ENCODE measurements at regions not wholly inside any gene's neighbourhood (a gene's known extent, or its start where the extent isn't known, plus 50 kb on each side); places are given as distances from the start of the nearest gene placed in this dataset.
"Not testable (repeated sequence)": the region's sequence is repeated elsewhere in the genome, so short reads cannot be mapped to it uniquely, and the experiment has no call there.

DNA sequence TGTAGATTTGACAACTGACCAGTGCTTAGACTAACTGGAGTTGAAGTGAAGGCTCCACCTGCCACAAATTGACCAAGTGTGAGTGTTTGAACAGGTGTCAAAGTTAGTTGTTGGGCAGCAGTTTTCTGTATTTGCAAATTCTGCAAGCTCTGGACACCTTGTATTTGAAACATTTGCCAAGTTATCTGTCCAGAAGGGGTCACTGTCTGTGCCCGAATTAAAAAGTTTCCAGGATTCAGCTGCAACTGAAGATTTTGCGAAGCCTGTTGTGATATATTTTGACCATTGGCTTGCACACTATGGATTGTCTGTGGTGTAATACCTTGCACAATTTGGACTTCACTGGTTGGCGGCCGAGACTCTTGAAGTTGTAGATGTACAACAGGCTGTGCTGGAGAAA is 1690.7 kb downstream of the SLITRK5 start:
- DNase-seq (ENCODE audit: low spot score) = no peak

DNA sequence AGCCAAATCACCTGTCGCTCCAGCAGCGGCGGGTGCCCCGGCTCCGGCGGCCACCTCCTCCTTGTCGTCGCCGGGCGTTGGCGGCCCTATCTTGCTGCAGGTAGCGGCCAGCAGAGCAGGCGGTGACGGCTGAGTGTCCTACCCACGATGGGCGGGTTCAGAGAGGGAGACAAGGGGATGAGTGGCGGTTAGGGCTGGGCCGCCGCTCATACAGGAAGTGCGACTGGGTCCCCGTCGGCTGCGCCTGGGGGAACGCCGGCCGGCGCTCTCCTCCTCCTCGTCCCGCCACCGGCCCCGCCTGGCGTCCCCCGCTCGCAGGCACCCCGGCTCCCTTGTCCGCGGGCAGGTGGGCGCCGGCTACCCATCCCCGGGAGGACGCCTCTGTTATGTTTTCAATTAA is 1692.0 kb downstream of the SLITRK5 start:
- DNase-seq (ENCODE audit: low spot score) = no peak

DNA sequence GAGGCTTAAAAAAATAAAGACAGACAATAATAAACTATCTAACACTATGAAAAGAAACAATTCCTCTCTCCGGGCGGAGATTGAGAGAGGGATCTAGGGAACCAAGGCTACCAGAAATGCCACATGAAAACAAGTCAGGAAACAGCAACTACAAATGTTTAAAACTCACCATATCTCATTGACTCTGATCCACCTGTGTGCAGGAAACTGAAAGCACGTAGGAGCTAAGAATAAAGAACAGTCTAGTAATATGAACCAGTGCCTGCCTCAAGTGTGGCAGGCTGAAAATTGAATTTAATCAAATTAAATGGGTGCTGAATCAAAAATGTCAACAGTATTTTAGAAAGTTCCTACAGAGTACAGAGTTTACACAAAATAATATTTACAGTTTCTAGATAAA is 1701.0 kb downstream of the SLITRK5 start:
- DNase-seq (ENCODE audit: low spot score) = no peak

DNA sequence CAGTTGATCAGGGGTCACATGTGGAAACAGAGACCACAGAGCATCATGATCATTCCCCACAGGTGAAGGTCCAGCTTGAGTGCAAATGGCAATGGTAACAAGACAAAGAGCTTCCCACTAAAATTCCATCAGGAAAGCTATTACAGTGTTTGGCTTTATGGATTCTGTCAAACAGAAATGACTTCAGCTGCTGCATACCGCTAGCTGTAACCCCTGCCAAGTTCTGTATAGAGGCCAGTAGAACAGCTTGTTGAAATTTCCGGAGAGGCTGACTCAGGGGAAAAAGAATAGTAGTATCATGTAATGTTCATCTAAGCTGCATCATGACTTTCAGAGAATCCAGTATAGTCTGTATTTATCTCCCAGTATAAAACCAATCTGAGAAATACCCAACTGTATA is 1704.7 kb downstream of the SLITRK5 start:
- DNase-seq (ENCODE audit: low spot score) = no peak

DNA sequence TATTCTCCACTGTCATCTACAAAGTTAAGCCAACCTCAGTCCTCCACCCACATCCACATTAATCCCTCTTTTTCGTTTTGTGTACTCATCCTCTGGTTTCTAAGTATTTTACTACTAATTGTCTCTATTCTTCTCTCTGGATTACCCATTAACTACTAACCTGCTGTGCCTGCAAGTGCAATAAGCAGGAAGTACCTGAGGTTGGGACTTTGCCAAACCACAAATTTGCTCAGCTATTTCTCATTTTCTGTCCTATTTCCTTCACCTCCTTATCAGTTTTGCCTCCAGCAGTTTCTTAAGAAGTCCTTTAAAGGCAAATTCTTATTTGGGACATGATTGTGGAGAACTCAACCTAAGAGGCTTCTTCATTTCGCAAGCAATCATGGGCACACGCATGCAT is 1708.9 kb downstream of the SLITRK5 start:
- no peak for DNase-seq (ENCODE audit: low spot score)

DNA sequence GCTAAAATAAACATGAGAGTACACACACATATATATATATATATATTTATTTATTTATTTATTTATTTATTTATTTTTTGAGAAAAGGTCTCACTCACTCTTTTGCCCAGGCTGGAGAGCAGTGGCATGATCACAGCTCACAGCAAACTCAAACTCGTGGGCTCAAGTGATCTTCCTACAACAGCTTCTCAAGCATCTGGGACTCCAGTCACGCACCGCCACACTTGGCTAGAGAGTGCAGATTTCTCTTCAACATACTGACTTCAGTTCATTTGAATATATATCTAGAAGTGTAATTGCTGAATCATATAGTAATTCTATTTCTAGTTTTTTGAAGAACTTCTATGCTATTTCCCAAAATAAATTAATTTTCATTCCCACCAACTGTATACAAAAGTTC is 1711.8 kb downstream of the SLITRK5 start:
- DNase-seq (ENCODE audit: low spot score) = no peak

DNA sequence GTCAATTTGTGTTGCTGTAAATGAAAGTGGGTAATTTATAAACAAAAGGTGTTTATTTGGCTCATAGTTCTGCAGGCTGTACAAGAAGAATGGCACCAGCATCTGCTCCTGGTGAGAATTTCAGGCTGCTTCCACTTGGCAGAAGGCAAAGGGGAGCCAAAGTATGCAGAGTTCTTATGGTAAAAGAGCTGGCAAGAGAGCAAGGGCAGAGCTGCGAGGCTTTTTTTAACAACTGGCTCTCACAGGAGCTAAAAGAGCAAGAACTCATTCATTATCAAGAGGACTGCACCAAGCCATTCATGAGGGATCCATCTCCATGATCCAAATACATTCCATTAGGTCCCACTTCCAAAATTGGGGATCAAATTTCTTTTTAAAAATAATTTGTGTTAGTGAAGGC is 1712.7 kb downstream of the SLITRK5 start:
- no peak for DNase-seq (ENCODE audit: low spot score)

DNA sequence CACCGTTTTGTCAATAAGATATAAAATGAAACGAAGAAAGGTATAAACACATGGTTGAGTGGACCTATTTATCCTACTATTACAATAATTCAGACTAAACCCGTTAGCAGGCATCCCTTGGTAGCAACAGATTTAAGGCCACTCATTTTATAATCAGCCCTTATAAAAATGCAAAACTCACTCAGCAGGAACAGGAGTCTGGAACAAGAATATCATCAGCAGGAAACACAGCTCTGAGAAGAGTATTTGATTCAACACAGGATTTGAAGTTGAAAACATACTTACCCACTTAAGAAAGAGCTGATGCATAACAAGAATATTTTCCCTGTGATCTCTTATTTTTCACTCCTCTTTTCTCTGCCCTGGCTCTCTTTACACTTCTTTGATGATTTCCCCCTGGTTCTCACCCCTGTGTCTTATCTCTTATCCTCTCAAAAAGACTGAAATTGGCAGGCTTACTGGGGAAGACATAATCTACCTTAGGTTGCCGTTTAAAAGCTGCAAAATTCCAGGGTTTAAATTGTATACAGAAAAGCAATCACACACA is 1722.7 kb downstream of the SLITRK5 start:
- DNase-seq (ENCODE audit: low spot score) = no peak

DNA sequence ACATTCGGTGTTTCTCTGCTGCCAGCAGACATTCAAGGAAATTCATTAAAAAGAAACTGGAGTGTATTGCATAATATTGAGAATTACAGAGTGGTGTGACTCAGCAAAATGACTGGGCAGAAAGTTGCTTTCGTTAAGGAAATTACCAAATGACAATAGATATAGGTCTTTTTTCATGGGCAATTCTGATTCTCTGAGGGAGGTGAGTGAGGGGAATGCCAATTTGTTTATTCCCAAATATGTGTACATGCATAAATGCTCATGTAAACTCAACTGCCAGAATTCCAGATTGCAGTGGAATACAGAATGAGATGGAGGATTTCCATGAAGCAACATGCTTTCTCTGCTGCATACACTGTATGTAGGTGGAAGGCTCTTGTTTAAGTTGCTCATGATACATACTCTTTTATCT is 1730.1 kb downstream of the SLITRK5 start:
- no peak for DNase-seq (ENCODE audit: low spot score)

DNA sequence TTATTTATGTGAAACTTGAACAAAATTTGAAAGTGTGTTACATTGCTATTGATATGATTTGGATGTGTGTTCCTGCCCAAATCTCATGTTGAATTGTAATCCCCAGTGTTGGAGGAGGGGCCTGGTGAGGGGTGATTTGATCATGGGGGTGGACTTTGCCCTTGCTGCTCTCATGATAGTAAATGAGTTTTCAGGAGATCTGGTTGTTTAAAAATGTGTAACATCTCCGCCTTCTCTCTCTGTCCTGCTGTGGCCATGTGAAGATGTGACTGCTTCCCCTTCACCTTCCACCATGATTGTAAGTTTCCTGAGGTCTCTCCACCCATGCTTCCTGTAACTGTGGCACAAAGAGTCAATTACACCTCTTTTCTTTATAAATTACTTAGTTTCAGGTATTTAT is 1731.0 kb downstream of the SLITRK5 start:
- no peak for DNase-seq (ENCODE audit: low spot score)

DNA sequence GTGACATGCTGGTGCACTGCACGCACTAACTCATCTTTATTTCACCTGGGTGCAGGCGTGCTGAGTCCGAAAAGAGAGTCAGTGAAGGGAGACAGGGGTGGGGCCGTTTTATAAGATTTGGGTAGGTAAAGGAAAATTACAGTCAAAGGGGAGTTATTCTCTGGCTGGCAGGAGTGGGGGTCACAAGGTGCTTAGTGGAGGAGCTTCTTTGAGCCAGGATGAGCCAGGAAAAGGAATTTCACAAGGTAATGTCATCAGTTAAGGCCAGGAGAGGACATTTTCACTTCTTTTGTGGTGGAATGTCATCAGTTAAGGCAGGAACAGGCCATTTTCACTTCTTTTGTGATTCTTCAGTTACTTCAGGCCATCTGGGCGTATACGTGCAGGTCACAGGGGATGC is 1734.9 kb downstream of the SLITRK5 start:
- DNase-seq (ENCODE audit: low spot score) = not testable (repeated sequence)

DNA sequence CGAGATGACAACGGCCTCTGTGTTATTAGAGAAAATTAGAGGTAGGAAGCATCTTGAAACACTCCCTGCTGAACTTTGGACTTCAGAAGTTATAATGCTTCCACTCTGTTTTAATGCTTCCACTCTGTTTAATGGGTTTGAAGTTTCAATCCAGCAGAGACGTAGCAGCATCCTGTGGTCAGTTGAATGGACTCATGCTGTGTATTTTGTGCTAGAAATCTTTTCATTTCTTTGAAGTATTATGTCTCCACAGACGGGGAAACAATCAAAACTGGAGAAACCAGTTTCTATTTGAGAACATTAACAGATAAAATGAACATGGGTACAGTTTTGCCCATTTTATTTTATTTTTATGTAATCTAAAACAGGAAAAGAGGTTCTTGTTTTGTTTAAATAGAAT is 1736.2 kb downstream of the SLITRK5 start:
- no peak for DNase-seq (ENCODE audit: low spot score)

DNA sequence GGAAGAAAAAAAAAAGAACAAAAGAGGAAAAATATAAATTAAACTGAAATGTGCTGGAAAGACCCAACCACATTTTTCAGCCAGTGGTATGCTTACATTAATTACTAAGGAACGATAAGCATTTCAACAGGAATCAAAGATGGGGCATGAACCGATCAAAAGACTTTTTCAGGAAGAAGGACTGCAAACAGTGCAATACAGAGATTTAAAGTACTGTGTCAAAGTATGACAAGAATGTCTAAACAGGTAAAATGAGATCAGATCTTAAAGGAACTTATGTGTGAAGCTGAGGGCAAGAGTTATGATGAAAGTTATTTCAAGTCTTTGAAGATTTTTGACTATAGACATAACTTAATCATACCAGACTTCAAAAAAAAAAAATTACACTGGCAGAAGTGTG is 1761.8 kb downstream of the SLITRK5 start:
- DNase-seq (ENCODE audit: low spot score) = no peak

DNA sequence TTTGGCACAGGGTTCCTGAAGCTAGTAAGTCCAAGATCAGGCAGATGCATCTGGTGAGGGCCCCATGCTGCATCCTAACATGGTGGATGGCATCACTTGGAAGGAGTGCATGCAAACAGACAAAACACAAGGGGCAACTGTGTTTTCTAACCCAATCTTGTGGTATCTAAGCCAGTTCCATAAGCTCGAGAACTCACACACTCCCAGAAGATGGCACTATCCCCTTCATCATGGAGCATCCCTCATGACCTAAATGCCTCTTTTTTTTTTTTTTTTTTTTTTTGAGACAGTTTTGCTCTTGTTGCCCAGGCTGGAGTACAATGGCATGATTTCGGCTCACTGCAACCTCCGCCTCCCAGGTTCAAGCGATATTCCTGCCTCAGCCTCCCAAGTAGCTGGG is 1763.5 kb downstream of the SLITRK5 start:
- not testable (repeated sequence) for DNase-seq (ENCODE audit: low spot score)

DNA sequence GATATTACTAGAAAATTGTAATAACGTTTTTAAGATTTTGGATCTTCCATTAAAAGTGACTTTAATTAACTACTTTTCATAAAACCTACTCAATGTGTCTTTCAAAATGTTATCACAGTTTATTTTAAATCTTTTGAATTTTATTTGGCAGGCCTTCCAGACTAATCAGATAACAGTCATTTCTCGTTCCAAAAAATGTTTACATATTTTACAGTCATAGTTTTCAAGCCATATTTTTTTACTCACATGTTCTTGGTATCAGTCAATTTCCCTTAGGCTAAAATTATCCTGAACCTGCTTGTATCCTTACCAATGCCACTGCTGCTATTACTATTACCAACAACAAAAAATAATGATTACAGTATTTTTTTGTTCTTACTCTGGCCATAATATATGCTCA is 1783.5 kb downstream of the SLITRK5 start:
- no peak for DNase-seq (ENCODE audit: low spot score)

DNA sequence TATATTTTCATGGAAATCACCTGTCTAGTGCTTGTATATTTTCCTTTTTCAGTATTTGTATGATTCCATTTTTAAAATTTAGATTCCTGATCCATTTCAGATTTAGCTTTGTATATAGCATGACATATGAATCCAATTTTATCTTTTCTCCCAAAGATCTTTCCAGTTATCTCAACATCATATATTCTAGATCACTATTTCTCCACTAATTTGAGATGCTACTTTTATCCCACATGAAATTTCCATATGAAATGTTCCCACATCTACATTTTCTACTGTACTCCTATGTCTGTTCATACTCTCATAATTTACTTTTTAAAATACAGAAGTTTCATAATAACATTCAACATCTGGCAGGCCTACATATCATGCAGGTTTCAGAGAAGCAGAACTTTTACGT is 1784.1 kb downstream of the SLITRK5 start:
- DNase-seq (ENCODE audit: low spot score) = no peak

DNA sequence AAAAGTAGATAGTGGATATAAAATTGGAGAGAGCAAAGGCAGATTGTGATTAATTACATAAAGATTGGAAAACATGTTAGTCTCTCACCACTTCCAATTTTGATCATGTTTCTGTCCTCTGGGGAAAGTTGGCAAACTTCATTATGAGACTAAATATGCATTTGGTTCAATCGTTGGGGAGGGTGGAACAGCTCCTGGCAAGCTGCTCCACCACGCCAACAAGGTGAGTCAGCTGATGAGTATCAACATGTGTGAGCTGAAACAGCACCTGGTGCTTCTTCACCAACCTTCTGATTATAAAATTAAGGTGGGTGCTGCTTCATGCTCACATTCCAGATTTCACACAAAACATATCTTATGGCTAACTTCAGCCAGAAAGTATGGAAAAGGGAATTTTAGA is 1784.6 kb downstream of the SLITRK5 start:
- DNase-seq (ENCODE audit: low spot score) = no peak

DNA sequence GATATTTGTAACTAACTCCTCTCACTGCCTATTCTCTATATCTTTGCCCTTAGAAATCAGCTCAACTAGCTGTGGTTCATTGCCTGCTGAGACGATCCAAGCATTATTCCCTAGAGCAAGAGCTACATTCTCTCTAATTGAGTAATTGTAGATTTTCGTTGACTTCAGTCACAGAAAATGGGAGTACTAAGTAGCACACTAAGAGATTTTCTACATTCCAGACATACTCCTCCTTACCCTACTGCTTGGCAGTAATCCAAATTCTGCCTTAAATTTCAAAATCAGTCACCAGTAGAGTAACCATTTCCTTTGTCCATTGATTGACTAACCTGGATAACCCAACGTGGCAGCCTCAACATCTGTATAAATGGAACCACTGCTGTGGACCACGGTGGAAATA is 1786.8 kb downstream of the SLITRK5 start:
- DNase-seq (ENCODE audit: low spot score) = no peak

DNA sequence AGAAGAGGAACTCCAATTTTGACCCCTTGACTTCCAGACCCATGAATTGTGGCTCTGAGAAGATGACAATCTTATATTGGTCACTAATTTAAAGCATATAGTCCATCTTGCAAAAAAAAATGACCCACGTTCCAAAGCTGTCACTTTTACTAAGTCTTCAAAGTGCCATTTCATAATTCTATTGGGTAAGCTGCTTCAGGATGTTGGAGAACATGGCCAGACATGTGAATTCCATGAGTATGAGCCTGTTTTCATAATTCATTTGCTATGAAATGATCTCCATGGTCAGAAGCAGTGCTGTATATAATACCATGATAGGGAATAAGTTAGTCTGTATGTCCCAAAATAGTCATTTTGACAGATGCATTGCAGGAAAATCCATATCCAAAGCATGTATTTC is 1787.3 kb downstream of the SLITRK5 start:
- DNase-seq (ENCODE audit: low spot score) = no peak

DNA sequence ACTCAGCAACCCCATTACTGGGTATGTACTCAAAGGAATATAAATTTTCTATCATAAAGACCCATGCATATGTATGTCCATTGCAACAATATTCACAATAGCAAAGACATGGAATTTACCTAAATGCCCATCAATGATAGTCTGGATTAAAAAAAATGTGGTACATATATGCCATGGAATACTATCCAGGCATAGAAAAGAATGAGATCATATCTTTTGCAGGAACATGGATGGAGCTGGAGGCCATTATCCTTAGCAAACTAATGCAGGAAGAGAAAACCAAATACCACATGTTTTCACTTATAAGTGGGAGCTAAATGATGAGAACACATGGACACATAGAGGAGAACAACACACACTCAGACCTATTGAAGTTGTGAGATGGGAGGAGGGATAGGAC is 1789.7 kb downstream of the SLITRK5 start:
- not testable (repeated sequence) for DNase-seq (ENCODE audit: low spot score)

DNA sequence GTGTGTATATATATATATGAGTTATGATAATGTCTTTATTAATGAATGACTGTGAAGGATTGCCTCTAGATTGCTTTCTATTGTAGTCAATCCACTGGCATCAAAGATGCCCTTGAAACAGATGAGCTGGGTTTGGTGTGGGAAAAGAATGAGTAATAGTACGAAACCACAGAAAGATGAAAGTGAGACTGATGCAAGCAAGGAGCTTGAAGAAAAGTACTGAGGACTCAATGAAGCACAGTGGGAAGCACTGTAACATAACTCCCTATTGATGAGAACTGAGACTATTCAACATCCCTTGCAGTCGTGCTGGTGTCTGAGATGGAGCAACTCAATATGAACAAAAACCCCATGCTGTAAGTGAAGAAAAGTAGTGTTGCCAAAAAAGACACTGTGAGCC is 1794.2 kb downstream of the SLITRK5 start:
- no peak for DNase-seq (ENCODE audit: low spot score)

DNA sequence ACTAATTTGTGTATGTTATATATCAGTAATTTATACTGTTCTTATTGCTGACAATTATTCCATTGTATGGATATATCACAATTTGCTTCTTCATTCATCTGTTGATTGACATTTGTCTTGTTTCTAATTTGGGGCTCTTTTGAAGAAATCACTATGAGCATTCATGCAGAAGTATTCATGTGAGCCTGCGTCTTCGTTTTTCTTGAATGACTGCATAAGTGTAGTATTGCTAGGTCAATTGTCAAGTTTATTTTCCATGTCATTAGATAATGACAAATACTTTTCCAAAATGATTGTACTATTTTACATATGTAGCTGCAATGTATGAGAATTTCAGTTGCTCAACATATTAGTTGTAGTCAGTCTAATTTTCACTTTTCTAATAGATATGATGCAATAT is 1796.9 kb downstream of the SLITRK5 start:
- no peak for DNase-seq (ENCODE audit: low spot score)

DNA sequence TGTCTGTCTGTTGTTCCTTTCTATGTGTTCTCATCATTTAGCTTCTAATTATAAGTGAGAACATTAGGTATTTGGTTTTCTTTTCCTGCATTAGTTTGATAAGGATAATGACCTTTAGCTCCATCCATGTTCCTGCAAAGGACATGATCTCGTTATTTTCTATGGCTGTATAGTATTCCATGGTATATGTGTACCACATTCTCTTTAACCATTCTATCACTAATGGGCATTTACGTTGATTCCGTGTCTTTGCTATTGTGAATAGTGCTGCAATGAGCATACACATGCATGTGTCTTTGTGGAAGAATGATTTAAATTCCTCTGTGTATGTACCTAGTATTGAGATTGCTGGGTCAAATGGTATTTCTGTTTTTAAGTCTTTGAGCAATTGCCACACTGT is 1799.7 kb downstream of the SLITRK5 start:
- DNase-seq (ENCODE audit: low spot score) = no peak

DNA sequence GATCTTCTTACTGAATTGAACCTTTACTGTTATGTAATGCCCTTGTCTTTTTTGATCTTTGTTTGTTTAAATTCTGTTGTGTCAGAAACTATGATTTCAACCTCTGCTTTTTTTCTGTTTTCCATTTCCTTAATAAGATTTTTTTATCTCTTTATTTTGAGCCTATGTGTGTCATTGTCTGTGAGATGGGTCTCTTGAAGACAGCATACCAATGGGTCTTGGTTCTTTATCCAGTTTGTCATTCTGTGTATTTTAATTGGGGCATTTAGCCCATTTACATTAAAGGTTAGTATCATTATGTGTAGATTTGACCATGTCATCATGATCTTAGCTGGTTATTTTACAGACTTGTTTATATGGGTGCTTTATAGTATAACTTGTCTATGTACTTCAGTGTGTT is 1803.3 kb downstream of the SLITRK5 start:
- DNase-seq (ENCODE audit: low spot score) = no peak

DNA sequence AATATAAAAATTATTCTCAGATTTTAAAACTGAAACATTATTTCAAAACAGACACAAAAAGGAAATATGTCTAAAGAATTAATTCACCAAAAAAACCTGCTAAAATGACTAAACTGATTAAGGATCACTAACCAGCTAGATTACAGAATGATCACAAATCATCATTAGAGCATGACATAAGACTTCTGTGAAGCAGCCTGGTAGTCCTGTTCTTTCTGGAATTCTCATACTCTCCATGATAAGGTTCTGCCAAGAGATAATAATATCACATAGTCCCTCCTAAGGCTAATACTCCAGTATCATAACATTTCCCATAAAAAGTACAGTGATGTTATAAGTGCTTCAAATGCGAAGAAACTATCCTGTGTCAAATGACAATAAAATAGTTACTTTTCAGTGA is 1814.9 kb downstream of the SLITRK5 start:
- no peak for DNase-seq (ENCODE audit: low spot score)
